H1 (cell line): ENCODE measurements at regions not wholly inside any gene's neighbourhood (a gene's known extent, or its start where the extent isn't known, plus 50 kb on each side); places are given as distances from the start of the nearest gene placed in this dataset.

Source experiments
- CTCF ChIA-PET: fragments of 300-600 bp; sonication (Branson Sonifier 250); formaldehyde crosslinking; loops from one replicate; lab custom pipeline; 2021; ENCODE audit not compliant: partially characterized antibody; lab: Charles Lee
- POLR2A ChIA-PET: fragments of 300-600 bp; sonication (Branson Sonifier 250); formaldehyde crosslinking; loops from one replicate; lab custom pipeline; 2021; ENCODE audit warnings: inconsistent platforms; ENCODE audit not compliant: partially characterized antibody; lab: Charles Lee
- DNase-seq, 2 experiments: peaks; one replicate each; pipeline versions ENCODE4 v3.0.0 to v3.0.0-alpha.2; 2010 to 2022; ENCODE audit warnings: low spot score in 2 of 2, low read depth in 1 of 2, mixed read lengths in 1 of 2
- FAIRE-seq: peaks from 2 replicates; lab custom pipeline; 2011; peaks lifted over from hg19 to GRCh38; lab: Jason Lieb, UNC
- H2AFZ ChIP-seq: 2 replicates; pipeline ENCODE4 v1.8.1; 2012; ENCODE audit warnings: low read length, inconsistent platforms
- H2AK5ac ChIP-seq: 2 replicates; pipeline ENCODE4 v1.6.1; 2013; ENCODE audit warnings: low read depth, low read length
- H2BK120ac ChIP-seq: replicated peaks from 2 replicates; pipeline ENCODE3; 2013; ENCODE audit warnings: low read depth, low read length, inconsistent platforms
- H2BK12ac ChIP-seq: 2 replicates; pipeline ENCODE4 v1.6.1; 2013; ENCODE audit warnings: low read depth, low read length
- H2BK15ac ChIP-seq: 2 replicates; pipeline ENCODE4 v1.6.1; 2013; ENCODE audit warnings: low read length
- H2BK20ac ChIP-seq: 2 replicates; pipeline ENCODE4 v1.6.1; 2013; ENCODE audit warnings: low read length
- H2BK5ac ChIP-seq: 2 replicates; pipeline ENCODE4 v1.6.1; 2013; ENCODE audit warnings: low read depth, low read length
- H3K14ac ChIP-seq: 2 replicates; pipeline ENCODE4 v1.6.1; 2013; ENCODE audit warnings: inconsistent platforms; ENCODE audit not compliant: insufficient read length
- H3K18ac ChIP-seq: 2 replicates; pipeline ENCODE4 v1.6.1; 2013; ENCODE audit warnings: low read length; ENCODE audit errors: extremely low read depth
- H3K23ac ChIP-seq: 2 replicates; pipeline ENCODE4 v1.6.1; 2013; ENCODE audit warnings: inconsistent platforms; ENCODE audit not compliant: insufficient read length
- H3K23me2 ChIP-seq: 2 replicates; pipeline ENCODE4 v1.6.1; 2013; ENCODE audit warnings: low read depth, low read length
- H3K27ac ChIP-seq: 2 replicates; pipeline ENCODE4 v1.6.1; 2011; ENCODE audit warnings: low read depth, low read length, inconsistent platforms
- H3K27me3 ChIP-seq, 4 experiments: replicated peaks in 1 of 4; 1 replicate in 1 of 4; 2 replicates in 3 of 4; pipeline versions ENCODE4 v1.6.1 to v1.8.1; 2011 to 2013; ENCODE audit warnings: low read length in 3 of 4, mild to moderate bottlenecking in 3 of 4, inconsistent platforms in 2 of 4, mixed read lengths in 2 of 4, moderate library complexity in 1 of 4; ENCODE audit not compliant: control insufficient read depth in 3 of 4, insufficient read depth in 3 of 4; ENCODE audit errors: extremely low read depth in 1 of 4
- H3K36me3 ChIP-seq, 4 experiments: 2 replicates each; pipeline versions ENCODE4 v1.6.1 to v1.8.1; 2011 to 2013; ENCODE audit warnings: mild to moderate bottlenecking in 4 of 4, low read length in 3 of 4, moderate library complexity in 2 of 4, control low read depth in 1 of 4, inconsistent platforms in 1 of 4; ENCODE audit not compliant: insufficient read depth in 4 of 4, control insufficient read depth in 2 of 4
- H3K4ac ChIP-seq: replicated peaks from 2 replicates; pipeline ENCODE3; 2013; ENCODE audit warnings: low read length, low read depth, mixed read lengths, inconsistent platforms; ENCODE audit not compliant: insufficient read length
- H3K4me1 ChIP-seq, 4 experiments: replicated peaks in 1 of 4; 1 replicate in 1 of 4; 2 replicates in 3 of 4; pipeline versions ENCODE4 v1.6.1 to v1.8.1; 2011 to 2013; ENCODE audit warnings: low read length in 3 of 4, inconsistent platforms in 2 of 4, mixed read lengths in 1 of 4; ENCODE audit not compliant: insufficient read depth in 4 of 4, control insufficient read depth in 3 of 4
- H3K4me2 ChIP-seq, 2 experiments: 2 replicates each; pipeline versions ENCODE4 v1.6.1 to v1.8.1; 2011 to 2013; ENCODE audit warnings: low read depth in 2 of 2, low read length in 2 of 2, control low read depth in 1 of 2, inconsistent platforms in 1 of 2, mild to moderate bottlenecking in 1 of 2; ENCODE audit not compliant: insufficient read depth in 1 of 2
- H3K4me3 ChIP-seq, 4 experiments: fragments of 200-600, 300-600 bp in 1 of 4; sonication (generic), shearing (Covaris generic), sonication (Bioruptor Twin) in 1 of 4; 2 replicates each; pipeline versions ENCODE4 v1.5.1 to v1.8.1; 2011 to 2016; ENCODE audit warnings: low read length in 4 of 4, low read depth in 3 of 4, control low read depth in 2 of 4, inconsistent platforms in 2 of 4, mild to moderate bottlenecking in 2 of 4, mixed read lengths in 1 of 4, moderate library complexity in 1 of 4; ENCODE audit not compliant: insufficient read depth in 2 of 4; ENCODE audit errors: extremely low read depth in 1 of 4
- H3K56ac ChIP-seq: replicated peaks from 2 replicates; pipeline ENCODE3; 2013; ENCODE audit warnings: low read depth, mild to moderate bottlenecking, mixed read lengths, low read length, inconsistent platforms; ENCODE audit not compliant: insufficient read length
- H3K79me1 ChIP-seq: 2 replicates; pipeline ENCODE4 v1.6.1; 2013; ENCODE audit warnings: low read depth, low read length, control low read depth
- H3K79me2 ChIP-seq, 2 experiments: 2 replicates each; pipeline versions ENCODE4 v1.6.1 to v1.8.1; 2012 to 2013; ENCODE audit warnings: low read length in 2 of 2, mild to moderate bottlenecking in 2 of 2, inconsistent platforms in 1 of 2; ENCODE audit not compliant: insufficient read depth in 2 of 2, control insufficient read depth in 1 of 2
- H3K9ac ChIP-seq, 4 experiments: replicated peaks in 1 of 4; 1 replicate in 1 of 4; 2 replicates in 3 of 4; pipeline versions ENCODE4 v1.6.1 to v1.8.1; 2011 to 2013; ENCODE audit warnings: low read depth in 3 of 4, low read length in 3 of 4, control low read depth in 2 of 4, mild to moderate bottlenecking in 2 of 4, moderate library complexity in 2 of 4, inconsistent platforms in 1 of 4; ENCODE audit errors: extremely low read depth in 1 of 4
- H3K9me3 ChIP-seq, 2 experiments: 2 replicates each; pipeline versions ENCODE4 v1.6.1 to v1.8.1; 2012 to 2013; ENCODE audit warnings: mild to moderate bottlenecking in 2 of 2, moderate library complexity in 2 of 2, control low read depth in 1 of 2, inconsistent platforms in 1 of 2, low read depth in 1 of 2, low read length in 1 of 2, mixed read lengths in 1 of 2; ENCODE audit not compliant: insufficient read depth in 2 of 2
- H4K20me1 ChIP-seq, 2 experiments: replicated peaks in 1 of 2; 2 replicates each; pipeline versions ENCODE3 to v1.8.1; 2011 to 2013; ENCODE audit warnings: inconsistent platforms in 2 of 2, low read length in 2 of 2, mild to moderate bottlenecking in 1 of 2; ENCODE audit not compliant: insufficient read depth in 2 of 2, control insufficient read depth in 1 of 2
- H4K5ac ChIP-seq: 2 replicates; pipeline ENCODE4 v1.6.1; 2013; ENCODE audit warnings: low read length, low read depth, mixed read lengths, inconsistent platforms; ENCODE audit not compliant: insufficient read length
- H4K8ac ChIP-seq: 2 replicates; pipeline ENCODE4 v1.8.0; 2013; ENCODE audit warnings: mild to moderate bottlenecking, moderate library complexity, low read length, inconsistent platforms; ENCODE audit not compliant: insufficient read depth; ENCODE audit errors: extremely low read depth
- H4K91ac ChIP-seq: replicated peaks from 2 replicates; pipeline ENCODE3; 2013; ENCODE audit warnings: low read length, mixed read lengths, inconsistent platforms; ENCODE audit not compliant: insufficient read length
- ATF2 ChIP-seq: IDR thresholded peaks from 2 replicates; pipeline ENCODE4 v1.6.1; 2012; ENCODE audit warnings: low read length, inconsistent platforms
- SRF ChIP-seq: IDR thresholded peaks from 2 replicates; pipeline ENCODE4 v1.6.1; 2011; ENCODE audit warnings: mild to moderate bottlenecking, low read depth, low read length, moderate library complexity
- WGBS, 2 experiments: shearing (Covaris generic) in 1 of 2; methylation state at CpG; one replicate each; pipeline versions ENCODE4 v1.1.6 to v1.1.7; 2013 to 2015; ENCODE audit warnings: low lambda C conversion rate in 2 of 2, mixed read lengths in 2 of 2, inconsistent platforms in 1 of 2, low coverage in 1 of 2, missing lambda C conversion rate in 1 of 2; ENCODE audit not compliant: insufficient replicate concordance in 2 of 2, insufficient coverage in 1 of 2, insufficient read length in 1 of 2; ENCODE audit errors: extremely low coverage in 1 of 2, missing lambda C conversion rate in 1 of 2; 5-methylcytosine and 5-hydroxymethylcytosine counted together

GRCh38 chr5:20040901-20041300 lies 52.9 kb upstream of the CDH18 start:
- no peak overlapping the region for H3K4ac ChIP-seq
- H4K91ac ChIP-seq: no peak overlapping the region
- no peak overlapping the region for H2AK5ac ChIP-seq
- H4K8ac ChIP-seq: no peak overlapping the region
- H3K56ac ChIP-seq: no peak overlapping the region
- no peaks in the 10 kb centered on the region for H3K27me3 ChIP-seq
- no peak overlapping the region for H3K27ac ChIP-seq
- H3K14ac ChIP-seq: no peak overlapping the region
- no peaks in the 10 kb centered on the region for H3K79me2 ChIP-seq
- H3K79me1 ChIP-seq: no peaks in the 10 kb centered on the region
- DNase-seq: no peak
- H3K36me3 ChIP-seq: no peaks in the 10 kb centered on the region
- no peak overlapping the region for H2AFZ ChIP-seq
- no peak overlapping the region for H3K23ac ChIP-seq
- no peak overlapping the region for H2BK15ac ChIP-seq
- H2BK5ac ChIP-seq: no peak overlapping the region
- no peak for FAIRE-seq
- ChIA-PET CTCF (no interaction called here), POLR2A (no interaction called here)
- H3K23me2 ChIP-seq: no peaks in the 10 kb centered on the region
- no peak overlapping the region for H2BK120ac ChIP-seq
- H4K5ac ChIP-seq: no peak overlapping the region
- no peak overlapping the region for H2BK20ac ChIP-seq
- no peaks in the 10 kb centered on the region for H4K20me1 ChIP-seq
- 93% methylated on average over 4 of the region's 4 CpGs; no CpG with 5 or more reads in 1 of the 2 experiments for WGBS, 2 experiments
- no peak overlapping the region for H3K4me3 ChIP-seq
- H3K4me2 ChIP-seq: no peak overlapping the region
- no peaks in the 10 kb centered on the region for H3K9me3 ChIP-seq
- H3K9ac ChIP-seq: no peak overlapping the region
- H2BK12ac ChIP-seq: no peak overlapping the region
- no peak overlapping the region for H3K18ac ChIP-seq
- no peaks in the 10 kb centered on the region for H3K4me1 ChIP-seq
- no peak for TF ChIP-seq ATF2
- no peak for TF ChIP-seq SRF
